Nephron (organoid): ENCODE measurements at regions not wholly inside any gene's neighbourhood (a gene's known extent, or its start where the extent isn't known, plus 50 kb on each side); places are given as distances from the start of the nearest gene placed in this dataset.
A peak's percentile ranks its signal among the peaks of the same experiment; 100 is the strongest.

Experiments
- H3K27ac Mint-ChIP-seq, 3 experiments: 2 replicates each; pipeline ENCODE4 v1.8.0; 2020; ENCODE audit warnings: mixed read lengths in 3 of 3, mild to moderate bottlenecking in 2 of 3, moderate library complexity in 1 of 3
- H3K27me3 Mint-ChIP-seq: 2 replicates; pipeline ENCODE4 v1.8.0; 2021; ENCODE audit warnings: low read depth, mild to moderate bottlenecking, moderate library complexity, mixed read lengths
- H3K36me3 Mint-ChIP-seq: 2 replicates; pipeline ENCODE4 v1.8.0; 2020; ENCODE audit warnings: low read depth, mixed read lengths
- H3K4me1 Mint-ChIP-seq: 2 replicates; pipeline ENCODE4 v1.8.0; 2020; ENCODE audit warnings: mixed read lengths
- H3K4me3 Mint-ChIP-seq, 3 experiments: 2 replicates each; pipeline ENCODE4 v1.8.0; 2020; ENCODE audit warnings: mild to moderate bottlenecking in 3 of 3, mixed read lengths in 3 of 3, moderate library complexity in 2 of 3
- H3K9me3 Mint-ChIP-seq: 2 replicates; pipeline ENCODE4 v1.8.0; 2020; ENCODE audit warnings: mixed read lengths
- TF ChIP-seq, protein P1 (sequence below), 3 experiments: fragments of 200-600 bp; sonication (generic); IDR thresholded peaks; one replicate each; pipeline ENCODE4 v1.5.0; 2021; ENCODE audit warnings: antibody characterized with exemption in 3 of 3; ENCODE audit not compliant: unreplicated experiment in 3 of 3

DNA sequence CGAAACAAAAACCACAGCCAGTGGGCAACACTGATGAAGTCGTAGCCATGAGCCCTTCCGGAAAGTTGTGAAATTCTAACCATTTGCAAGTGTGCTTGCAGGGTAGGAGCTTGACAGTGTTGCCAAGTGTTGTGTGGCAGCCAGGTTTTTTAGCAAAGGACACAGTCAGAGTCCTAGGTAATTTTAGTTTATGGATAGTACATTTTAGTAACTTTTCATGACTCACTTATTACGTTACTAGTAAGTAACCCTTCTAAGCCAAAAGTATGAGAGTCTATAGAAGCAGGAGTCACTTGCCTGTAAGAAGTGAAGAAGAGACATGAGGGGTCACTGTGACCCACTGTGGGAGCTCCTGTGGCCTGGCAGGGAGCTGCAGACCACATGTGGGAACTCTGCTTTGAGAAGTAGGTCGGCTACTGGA lies 54.8 kb upstream of the ADPGK start:
- TF ChIP-seq, protein P1, sequence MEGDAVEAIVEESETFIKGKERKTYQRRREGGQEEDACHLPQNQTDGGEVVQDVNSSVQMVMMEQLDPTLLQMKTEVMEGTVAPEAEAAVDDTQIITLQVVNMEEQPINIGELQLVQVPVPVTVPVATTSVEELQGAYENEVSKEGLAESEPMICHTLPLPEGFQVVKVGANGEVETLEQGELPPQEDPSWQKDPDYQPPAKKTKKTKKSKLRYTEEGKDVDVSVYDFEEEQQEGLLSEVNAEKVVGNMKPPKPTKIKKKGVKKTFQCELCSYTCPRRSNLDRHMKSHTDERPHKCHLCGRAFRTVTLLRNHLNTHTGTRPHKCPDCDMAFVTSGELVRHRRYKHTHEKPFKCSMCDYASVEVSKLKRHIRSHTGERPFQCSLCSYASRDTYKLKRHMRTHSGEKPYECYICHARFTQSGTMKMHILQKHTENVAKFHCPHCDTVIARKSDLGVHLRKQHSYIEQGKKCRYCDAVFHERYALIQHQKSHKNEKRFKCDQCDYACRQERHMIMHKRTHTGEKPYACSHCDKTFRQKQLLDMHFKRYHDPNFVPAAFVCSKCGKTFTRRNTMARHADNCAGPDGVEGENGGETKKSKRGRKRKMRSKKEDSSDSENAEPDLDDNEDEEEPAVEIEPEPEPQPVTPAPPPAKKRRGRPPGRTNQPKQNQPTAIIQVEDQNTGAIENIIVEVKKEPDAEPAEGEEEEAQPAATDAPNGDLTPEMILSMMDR (IDR thresholded peaks at IDR 0.05; ENCODE audit: unreplicated experiment in 3 of 3) = no peak
- Mint-ChIP-seq H3K27ac (no peak overlapping the region), H3K27me3 (peaks cover 8% of the 10 kb centered on the region), H3K4me3 (no peak overlapping the region), H3K9me3 (no peaks in the 10 kb centered on the region), H3K36me3 (no peaks in the 10 kb centered on the region), H3K4me1 (peaks cover 36% of the 10 kb centered on the region)

DNA sequence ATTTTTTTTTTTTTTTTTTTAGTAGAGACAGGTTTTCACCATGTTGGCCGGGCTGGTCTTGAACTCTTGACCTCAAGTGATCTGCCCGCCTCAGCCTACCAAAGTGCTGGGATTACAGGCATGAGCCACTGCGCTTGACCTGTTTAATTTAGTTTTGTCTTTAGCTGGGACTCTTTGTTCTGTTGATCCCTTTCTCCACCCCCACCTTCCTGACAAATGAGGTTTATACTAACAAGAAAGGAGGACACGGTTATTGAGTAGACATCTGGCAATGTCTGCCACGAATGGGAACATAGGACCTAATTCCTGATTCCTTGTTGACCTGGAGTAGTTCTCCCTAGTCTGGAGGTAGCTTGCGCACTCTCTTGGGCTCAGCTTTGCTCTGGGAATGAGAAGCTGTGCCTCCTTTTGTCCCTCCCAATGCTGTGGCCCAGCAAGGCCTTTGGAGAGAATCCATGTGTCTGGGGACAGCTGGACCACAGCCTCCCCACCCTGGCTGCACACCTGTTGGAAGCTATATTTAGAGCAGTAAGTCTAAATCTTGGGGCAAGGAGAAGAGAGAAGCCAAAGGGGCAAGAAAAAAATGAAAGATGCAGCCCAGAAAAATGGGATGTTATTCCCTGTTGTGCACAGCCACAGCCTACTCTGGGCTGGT lies 53.2 kb upstream of the ADPGK start:
- H3K36me3 Mint-ChIP-seq = no peaks in the 10 kb centered on the region
- TF ChIP-seq, protein P1 (IDR thresholded peaks at IDR 0.05; ENCODE audit: unreplicated experiment in 3 of 3) = no peak
- H3K27me3 Mint-ChIP-seq = peaks cover 7% of the 10 kb centered on the region
- H3K4me3 Mint-ChIP-seq = peak overlapping the region in 1 of 3 experiments; percentile 19
- peak overlapping the region; percentile 10 to 51 (median 30) for H3K27ac Mint-ChIP-seq
- peaks cover 36% of the 10 kb centered on the region for H3K4me1 Mint-ChIP-seq
- H3K9me3 Mint-ChIP-seq = no peaks in the 10 kb centered on the region

DNA sequence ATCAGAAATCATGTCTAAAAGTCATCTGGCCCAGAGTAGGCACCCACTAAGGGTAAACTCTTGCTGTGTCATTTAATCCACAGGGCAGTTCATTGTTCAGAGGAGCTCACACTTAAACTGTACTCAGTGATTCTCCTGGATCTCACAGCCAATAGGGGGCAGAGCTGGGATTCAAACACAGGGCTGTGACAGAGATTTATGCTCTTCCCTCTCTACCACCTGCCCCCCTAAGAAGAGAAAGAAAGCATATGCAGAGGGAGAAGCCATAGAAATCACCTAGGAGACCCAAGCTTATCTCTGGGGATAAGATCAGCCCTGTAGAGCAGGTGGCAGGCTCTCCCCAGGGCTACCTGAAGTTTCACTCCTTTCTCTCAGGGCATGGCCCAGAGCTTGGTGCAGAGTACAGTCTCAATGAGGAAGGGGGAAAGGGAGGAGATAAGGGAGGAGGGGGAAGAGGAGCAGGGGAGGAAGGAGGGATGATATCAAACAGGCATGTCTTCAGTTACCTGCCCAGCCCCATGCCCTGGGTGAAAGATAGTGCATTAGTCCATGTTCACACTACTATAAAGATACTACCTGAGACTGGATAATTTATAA lies 51.8 kb upstream of the ADPGK start:
- H3K4me1 Mint-ChIP-seq = peaks cover 36% of the 10 kb centered on the region
- peaks cover 7% of the 10 kb centered on the region for H3K27me3 Mint-ChIP-seq
- no peaks in the 10 kb centered on the region for H3K9me3 Mint-ChIP-seq
- peak overlapping the region in 1 of 3 experiments; percentile 59 for H3K27ac Mint-ChIP-seq
- peak overlapping the region in 1 of 3 experiments; percentile 30 for H3K4me3 Mint-ChIP-seq
- TF ChIP-seq, protein P1 (IDR thresholded peaks at IDR 0.05; ENCODE audit: unreplicated experiment in 3 of 3) = no peak
- H3K36me3 Mint-ChIP-seq = no peaks in the 10 kb centered on the region

DNA sequence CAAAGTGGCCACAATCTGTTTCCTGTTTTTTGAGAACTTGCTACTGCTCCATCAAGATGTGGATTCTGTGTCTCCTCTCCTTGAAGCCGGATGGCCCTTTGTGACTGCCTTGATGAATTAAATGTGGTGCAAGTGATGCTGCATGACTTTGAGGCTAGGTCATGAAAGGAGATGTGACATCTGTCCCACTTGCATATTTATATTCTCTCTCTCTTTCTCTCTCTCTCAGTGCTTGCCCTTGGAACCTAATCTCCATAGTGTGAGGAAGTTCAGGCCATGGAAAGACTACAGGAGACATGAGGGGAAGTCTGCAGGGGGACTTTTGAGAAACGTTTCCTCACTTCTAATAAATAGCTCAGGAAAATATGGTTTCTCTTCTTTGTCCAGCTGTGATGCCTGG lies 50.0 kb upstream of the ADPGK start:
- TF ChIP-seq, protein P1 (IDR thresholded peaks at IDR 0.05; ENCODE audit: unreplicated experiment in 3 of 3) = no peak
- Mint-ChIP-seq H3K9me3 (no peaks in the 10 kb centered on the region), H3K36me3 (no peaks in the 10 kb centered on the region)

More for the DNA sequence above, 50.0 kb upstream of the ADPGK start:
- H3K4me3 Mint-ChIP-seq = no peak overlapping the region
- peaks cover 31% of the 10 kb centered on the region for H3K4me1 Mint-ChIP-seq
- no peak overlapping the region for H3K27ac Mint-ChIP-seq
- peaks cover 4% of the 10 kb centered on the region for H3K27me3 Mint-ChIP-seq
